Left ventricle myocardium inferior (tissue), 1 donor: ENCODE measurements at regions not wholly inside any gene's neighbourhood (a gene's known extent, or its start where the extent isn't known, plus 50 kb on each side); places are given as distances from the start of the nearest gene placed in this dataset.

ENCODE experiments used
- DNase-seq: peaks from one replicate; pipeline ENCODE4 v3.0.0-alpha.2; 2020
- H3K27ac ChIP-seq: fragments of 200-600 bp; replicated peaks from 2 replicates; pipeline ENCODE4 v1.8.0; 2021
- H3K27me3 ChIP-seq: fragments of 200-600 bp; 2 replicates; pipeline ENCODE4 v1.8.0; 2021; ENCODE audit warnings: low read depth
- H3K36me3 ChIP-seq: fragments of 200-600 bp; 2 replicates; pipeline ENCODE4 v1.8.0; 2021
- H3K4me1 ChIP-seq: fragments of 200-600 bp; 2 replicates; pipeline ENCODE4 v1.8.0; 2021
- H3K4me3 ChIP-seq: fragments of 200-600 bp; 2 replicates; pipeline ENCODE4 v1.8.0; 2021; ENCODE audit warnings: mild to moderate bottlenecking, moderate library complexity
- H3K9me3 ChIP-seq: fragments of 200-600 bp; replicated peaks from 2 replicates; pipeline ENCODE4 v1.8.0; 2021
- CTCF ChIP-seq: fragments of 200-600 bp; IDR thresholded peaks from 2 replicates; pipeline ENCODE4 v1.8.0; 2021; ENCODE audit warnings: antibody characterized with exemption, mild to moderate bottlenecking, borderline replicate concordance
- intact Hi-C: fragments of 100-400 bp; cut with micrococcal nuclease; formaldehyde crosslinking; loops from one replicate; pipeline ENCODE4 v1.11.0; 2022
- donor health status: DM: no; HTN: yes; CAD: no; lungs with severe emphysema.

- H3K4me1 ChIP-seq, result peaks cover 6% of the 10 kb centered on the region
- no peak for DNase-seq
- H3K4me3 ChIP-seq, result no peak overlapping the region
- no peaks in the 10 kb centered on the region for H3K9me3 ChIP-seq
- TF ChIP-seq CTCF, result no peak
- H3K27me3 ChIP-seq, result no peaks in the 10 kb centered on the region
- intact Hi-C loops, result no loop called here
- H3K27ac ChIP-seq, result no peak overlapping the region
- no peaks in the 10 kb centered on the region for H3K36me3 ChIP-seq
These were observed 478.2 kb upstream of the ROBO2 start for GRCh38 chr3:76561494-76562236.

- no peak for DNase-seq
- Histone ChIP-seq H3K9me3 (no peaks in the 10 kb centered on the region), H3K4me1 (peaks cover 6% of the 10 kb centered on the region), H3K27ac (no peak overlapping the region), H3K36me3 (no peaks in the 10 kb centered on the region), H3K27me3 (no peaks in the 10 kb centered on the region), H3K4me3 (no peak overlapping the region)
- intact Hi-C loops, result no loop called here
- TF ChIP-seq CTCF, result no peak
These were observed 474.2 kb upstream of the ROBO2 start for GRCh38 chr3:76565496-76566210.

DNA sequence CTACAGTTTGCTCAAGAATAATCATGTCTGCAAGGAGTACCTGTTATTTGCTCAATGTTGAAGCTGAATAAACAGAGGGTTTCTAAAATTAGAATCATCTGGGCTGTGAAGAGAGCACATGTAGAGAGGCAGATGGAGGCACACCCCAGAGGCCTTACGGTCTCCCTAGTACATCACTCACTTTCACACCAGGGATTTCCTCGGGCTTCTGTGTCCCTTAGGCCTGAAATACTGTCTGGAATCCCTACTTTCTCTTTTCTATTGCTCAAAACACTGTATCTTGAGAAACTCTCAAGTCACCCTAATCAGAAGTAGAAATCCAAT, 473.7 kb upstream of the ROBO2 start:
- H3K27me3 ChIP-seq, result no peaks in the 10 kb centered on the region
- no peaks in the 10 kb centered on the region for H3K9me3 ChIP-seq
- no peak overlapping the region for H3K27ac ChIP-seq
- intact Hi-C loops, result no loop called here
- no peak for TF ChIP-seq CTCF
- no peaks in the 10 kb centered on the region for H3K36me3 ChIP-seq
- no peak for DNase-seq
- peaks cover 6% of the 10 kb centered on the region for H3K4me1 ChIP-seq
- no peak overlapping the region for H3K4me3 ChIP-seq

GRCh38 chr3:76566904-76567303, 473.0 kb upstream of the ROBO2 start:
- H3K9me3 ChIP-seq, result no peaks in the 10 kb centered on the region
- TF ChIP-seq CTCF, result no peak
- H3K27ac ChIP-seq, result no peak overlapping the region
- no peaks in the 10 kb centered on the region for H3K27me3 ChIP-seq
- H3K4me3 ChIP-seq, result no peak overlapping the region
- DNase-seq, result no peak
- intact Hi-C loops, result no loop called here
- peaks cover 6% of the 10 kb centered on the region for H3K4me1 ChIP-seq
- H3K36me3 ChIP-seq, result no peaks in the 10 kb centered on the region

GRCh38 chr3:76570436-76571057, 469.4 kb upstream of the ROBO2 start:
- H3K36me3 ChIP-seq, result no peaks in the 10 kb centered on the region
- H3K27ac ChIP-seq, result no peak overlapping the region
- H3K4me3 ChIP-seq, result no peak overlapping the region
- no peak for DNase-seq
- H3K27me3 ChIP-seq, result no peaks in the 10 kb centered on the region
- intact Hi-C loops, result no loop called here
- H3K9me3 ChIP-seq, result no peaks in the 10 kb centered on the region
- H3K4me1 ChIP-seq, result peaks cover 6% of the 10 kb centered on the region
- TF ChIP-seq CTCF, result peak; percentile 65
